ENCODE measurements at regions not wholly inside any gene's neighbourhood (a gene's known extent, or its start where the extent isn't known, plus 50 kb on each side); places are given as distances from the start of the nearest gene placed in this dataset.

GRCh38 chr12:127051139-127051538 is 1215.8 kb upstream of the TMEM132C start:
- no peaks in the 10 kb centered on the region for H3K36me3 ChIP-seq
- no peaks in the 10 kb centered on the region for H3K4me1 ChIP-seq (replicated peaks)
- H3K9me3 ChIP-seq (replicated peaks), result no peaks in the 10 kb centered on the region
- H3K27me3 ChIP-seq (replicated peaks), result no peaks in the 10 kb centered on the region
- no peak overlapping the region for H3K4me3 ChIP-seq
- H3K27ac ChIP-seq, result no peak overlapping the region
- no peak for DNase-seq (ENCODE audit: low read depth in 1 of 2, low spot score in 2 of 2)

GRCh38 chr12:127052511-127053232 is 1214.3 kb upstream of the TMEM132C start:
- H3K27me3 ChIP-seq (replicated peaks), result no peaks in the 10 kb centered on the region
- no peak overlapping the region for H3K27ac ChIP-seq
- no peaks in the 10 kb centered on the region for H3K4me1 ChIP-seq (replicated peaks)
- H3K4me3 ChIP-seq, result no peak overlapping the region
- no peaks in the 10 kb centered on the region for H3K36me3 ChIP-seq
- H3K9me3 ChIP-seq (replicated peaks), result no peaks in the 10 kb centered on the region
- peak in 1 of 2 experiments; percentile 6 for DNase-seq (ENCODE audit: low read depth in 1 of 2, low spot score in 2 of 2)

DNA sequence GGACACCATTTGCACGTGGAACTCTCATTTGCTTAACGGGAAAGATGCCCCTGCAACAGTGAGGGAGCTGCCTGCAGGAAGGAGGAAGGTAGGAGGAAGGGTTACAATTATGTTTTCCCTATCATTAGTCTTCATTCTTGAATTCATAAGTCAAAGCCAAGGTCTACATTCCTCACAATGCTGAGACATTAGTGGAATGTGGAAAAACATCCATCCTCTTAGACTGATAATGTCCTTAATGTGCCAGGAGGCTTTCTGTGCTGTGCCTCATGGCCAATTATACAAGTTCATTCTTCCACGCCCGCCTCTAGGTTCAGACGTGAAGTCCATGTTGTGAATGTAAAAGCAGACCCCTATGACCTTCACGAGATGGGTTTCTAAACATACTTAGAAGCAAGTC is 1212.4 kb upstream of the TMEM132C start:
- H3K4me1 ChIP-seq (replicated peaks), result no peaks in the 10 kb centered on the region
- no peak for DNase-seq (ENCODE audit: low read depth in 1 of 2, low spot score in 2 of 2)
- no peaks in the 10 kb centered on the region for H3K27me3 ChIP-seq (replicated peaks)
- H3K9me3 ChIP-seq (replicated peaks), result no peaks in the 10 kb centered on the region
- H3K27ac ChIP-seq, result no peak overlapping the region
- no peak overlapping the region for H3K4me3 ChIP-seq
- no peaks in the 10 kb centered on the region for H3K36me3 ChIP-seq

GRCh38 chr12:127060310-127060847 is 1206.6 kb upstream of the TMEM132C start:
- Histone ChIP-seq H3K27me3 (replicated peaks) (no peaks in the 10 kb centered on the region), H3K36me3 (no peaks in the 10 kb centered on the region), H3K27ac (no peak overlapping the region), H3K4me1 (replicated peaks) (no peaks in the 10 kb centered on the region), H3K9me3 (replicated peaks) (no peaks in the 10 kb centered on the region), H3K4me3 (no peak overlapping the region)
- DNase-seq (ENCODE audit: low read depth in 1 of 2, low spot score in 2 of 2), result no peak

DNA sequence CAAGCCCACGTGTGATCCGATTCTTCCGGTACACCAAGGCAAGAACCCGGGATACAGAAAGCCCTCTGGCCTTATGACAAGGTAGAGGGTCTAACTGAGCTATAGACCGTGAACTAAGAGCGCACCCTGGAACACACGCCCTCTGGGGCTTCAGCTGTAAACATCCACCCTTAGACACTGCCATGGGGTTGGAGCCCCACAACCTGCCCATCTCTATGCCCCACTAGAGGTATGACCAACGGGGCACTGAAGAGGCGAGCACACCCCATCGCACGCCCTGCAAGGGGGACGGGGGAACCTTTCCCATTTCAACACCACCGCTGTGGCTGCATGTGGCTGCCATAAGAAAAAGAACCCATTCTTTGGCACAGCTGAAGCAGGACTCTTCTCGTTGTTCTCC is 1206.0 kb upstream of the TMEM132C start:
- no peaks in the 10 kb centered on the region for H3K36me3 ChIP-seq
- no peaks in the 10 kb centered on the region for H3K9me3 ChIP-seq (replicated peaks)
- DNase-seq (ENCODE audit: low read depth in 1 of 2, low spot score in 2 of 2), result no peak
- H3K4me1 ChIP-seq (replicated peaks), result no peaks in the 10 kb centered on the region
- no peak overlapping the region for H3K4me3 ChIP-seq
- H3K27ac ChIP-seq, result no peak overlapping the region
- H3K27me3 ChIP-seq (replicated peaks), result no peaks in the 10 kb centered on the region

GRCh38 chr12:127063339-127064072 is 1203.5 kb upstream of the TMEM132C start:
- no peaks in the 10 kb centered on the region for H3K9me3 ChIP-seq (replicated peaks)
- no peaks in the 10 kb centered on the region for H3K27me3 ChIP-seq (replicated peaks)
- no peaks in the 10 kb centered on the region for H3K36me3 ChIP-seq
- H3K27ac ChIP-seq, result no peak overlapping the region
- H3K4me1 ChIP-seq (replicated peaks), result no peaks in the 10 kb centered on the region
- no peak overlapping the region for H3K4me3 ChIP-seq
- no peak for DNase-seq (ENCODE audit: low read depth in 1 of 2, low spot score in 2 of 2)

DNA sequence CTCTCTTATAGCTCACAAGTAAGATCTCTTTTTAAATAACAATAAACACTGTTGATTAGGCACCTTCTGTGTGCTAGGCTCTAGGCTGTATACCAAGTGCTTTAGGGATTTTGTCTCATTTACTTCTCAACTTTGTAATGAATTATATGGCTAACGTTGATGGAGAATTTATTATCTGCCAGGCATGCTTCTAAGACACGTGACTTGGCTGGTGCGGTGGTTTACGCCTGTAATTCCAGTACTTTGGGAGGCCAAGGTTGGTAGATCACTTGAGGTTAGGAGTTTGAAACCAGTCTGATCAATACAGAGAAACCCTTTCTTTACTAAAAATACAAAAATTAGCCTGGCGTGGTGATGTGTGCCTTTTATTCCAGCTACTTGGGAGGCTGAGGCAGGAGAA is 1202.8 kb upstream of the TMEM132C start:
- Histone ChIP-seq H3K4me3 (no peak overlapping the region), H3K4me1 (replicated peaks) (no peaks in the 10 kb centered on the region), H3K36me3 (no peaks in the 10 kb centered on the region), H3K27ac (no peak overlapping the region), H3K9me3 (replicated peaks) (no peaks in the 10 kb centered on the region), H3K27me3 (replicated peaks) (no peaks in the 10 kb centered on the region)
- DNase-seq (ENCODE audit: low read depth in 1 of 2, low spot score in 2 of 2), result no peak

GRCh38 chr12:127065595-127065994 is 1201.4 kb upstream of the TMEM132C start:
- no peaks in the 10 kb centered on the region for H3K9me3 ChIP-seq (replicated peaks)
- H3K27ac ChIP-seq, result no peak overlapping the region
- H3K36me3 ChIP-seq, result no peaks in the 10 kb centered on the region
- no peaks in the 10 kb centered on the region for H3K4me1 ChIP-seq (replicated peaks)
- DNase-seq (ENCODE audit: low read depth in 1 of 2, low spot score in 2 of 2), result no peak
- no peak overlapping the region for H3K4me3 ChIP-seq
- no peaks in the 10 kb centered on the region for H3K27me3 ChIP-seq (replicated peaks)

DNA sequence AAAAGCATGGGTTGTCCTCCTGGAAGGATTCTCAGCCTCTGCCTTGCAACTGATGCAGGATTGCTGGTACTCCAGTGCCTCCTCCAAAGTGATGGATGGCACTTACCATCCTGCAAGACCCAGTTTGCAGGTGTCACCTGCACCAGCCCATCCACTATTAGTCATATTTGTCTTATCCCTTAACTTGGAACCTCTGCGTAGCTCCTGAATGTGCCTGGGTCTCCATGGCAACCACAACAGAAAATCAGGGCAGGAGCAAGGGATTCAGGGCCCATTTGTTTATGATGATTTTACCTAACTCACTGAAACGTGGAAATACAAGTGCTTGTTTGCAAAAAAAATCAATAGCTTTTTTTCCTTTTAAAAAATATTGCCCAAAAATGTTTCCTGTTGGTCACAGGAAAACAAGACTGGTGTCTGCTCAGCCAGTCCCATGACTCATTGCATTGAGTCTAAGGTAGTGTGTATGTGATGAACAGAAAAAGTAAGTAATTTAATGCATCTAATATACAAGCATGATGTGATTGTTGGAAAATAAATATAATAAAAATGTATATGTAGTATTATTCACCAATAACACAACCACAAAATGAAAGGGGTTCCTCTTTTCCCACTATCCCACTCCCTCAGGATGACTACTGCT is 1196.3 kb upstream of the TMEM132C start:
- no peaks in the 10 kb centered on the region for H3K36me3 ChIP-seq
- H3K9me3 ChIP-seq (replicated peaks), result no peaks in the 10 kb centered on the region
- no peaks in the 10 kb centered on the region for H3K27me3 ChIP-seq (replicated peaks)
- no peak for DNase-seq (ENCODE audit: low read depth in 1 of 2, low spot score in 2 of 2)
- no peak overlapping the region for H3K4me3 ChIP-seq
- no peaks in the 10 kb centered on the region for H3K4me1 ChIP-seq (replicated peaks)
- no peak overlapping the region for H3K27ac ChIP-seq

DNA sequence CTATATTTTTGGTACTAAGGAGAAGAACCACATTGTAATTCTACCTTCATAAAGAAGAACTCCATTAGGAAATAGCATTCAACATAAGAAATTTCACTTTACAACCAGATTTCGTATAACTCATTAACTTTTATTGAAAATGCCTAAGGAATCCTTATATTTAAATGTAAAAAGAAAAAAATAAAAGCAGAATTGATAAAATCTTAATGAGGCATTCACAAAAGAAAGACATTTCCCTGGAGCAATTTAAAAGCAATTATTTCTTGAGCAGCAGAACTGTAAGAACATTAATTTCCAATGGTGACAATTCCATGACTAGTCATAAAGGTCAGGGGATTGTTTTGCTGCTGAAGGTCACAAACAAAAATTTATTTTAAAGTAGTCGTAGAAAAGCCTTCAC is 1192.8 kb upstream of the TMEM132C start:
- Histone ChIP-seq H3K4me3 (no peak overlapping the region), H3K36me3 (no peaks in the 10 kb centered on the region), H3K27ac (no peak overlapping the region), H3K9me3 (replicated peaks) (no peaks in the 10 kb centered on the region), H3K4me1 (replicated peaks) (no peaks in the 10 kb centered on the region), H3K27me3 (replicated peaks) (no peaks in the 10 kb centered on the region; the same call in 1 of the 2 replicates)
- no peak for DNase-seq (ENCODE audit: low read depth in 1 of 2, low spot score in 2 of 2)

- H3K4me1 ChIP-seq (replicated peaks), result no peaks in the 10 kb centered on the region
- H3K27ac ChIP-seq, result no peak overlapping the region
- H3K9me3 ChIP-seq (replicated peaks), result no peaks in the 10 kb centered on the region
- no peaks in the 10 kb centered on the region; the same call in 1 of the 2 replicates for H3K27me3 ChIP-seq (replicated peaks)
- no peaks in the 10 kb centered on the region for H3K36me3 ChIP-seq
- DNase-seq (ENCODE audit: low read depth in 1 of 2, low spot score in 2 of 2), result no peak
- no peak overlapping the region for H3K4me3 ChIP-seq
Measured at GRCh38 chr12:127075981-127076380, 1191.0 kb upstream of the TMEM132C start.

GRCh38 chr12:127077262-127078045 is 1189.5 kb upstream of the TMEM132C start:
- Histone ChIP-seq H3K27ac (no peak overlapping the region), H3K9me3 (replicated peaks) (no peaks in the 10 kb centered on the region), H3K36me3 (no peaks in the 10 kb centered on the region), H3K27me3 (replicated peaks) (no peaks in the 10 kb centered on the region; the same call in 1 of the 2 replicates), H3K4me1 (replicated peaks) (no peaks in the 10 kb centered on the region), H3K4me3 (no peak overlapping the region)
- DNase-seq (ENCODE audit: low read depth in 1 of 2, low spot score in 2 of 2), result no peak

GRCh38 chr12:127078577-127079350 is 1188.2 kb upstream of the TMEM132C start:
- no peak overlapping the region for H3K27ac ChIP-seq
- H3K36me3 ChIP-seq, result no peaks in the 10 kb centered on the region
- no peaks in the 10 kb centered on the region; the same call in 1 of the 2 replicates for H3K27me3 ChIP-seq (replicated peaks)
- peaks cover 4% of the 10 kb centered on the region for H3K4me1 ChIP-seq (replicated peaks)
- no peak for DNase-seq (ENCODE audit: low read depth in 1 of 2, low spot score in 2 of 2)
- H3K4me3 ChIP-seq, result no peak overlapping the region
- no peaks in the 10 kb centered on the region for H3K9me3 ChIP-seq (replicated peaks)
